Fibroblast of pulmonary artery (primary cell): ENCODE measurements at regions not wholly inside any gene's neighbourhood (a gene's known extent, or its start where the extent isn't known, plus 50 kb on each side); places are given as distances from the start of the nearest gene placed in this dataset.

Experiments used
- DNase-seq: peaks from one replicate; pipeline ENCODE4 v3.0.0-alpha.2; 2010; ENCODE audit warnings: low read depth
- H3K4me3 ChIP-seq: replicated peaks from 2 replicates; pipeline ENCODE4 v1.5.1; 2011; ENCODE audit warnings: low read depth, mild to moderate bottlenecking, control low read depth, low read length, moderate library complexity
- TF ChIP-seq, protein P1 (sequence below): IDR thresholded peaks from 2 replicates; pipeline ENCODE4 v1.5.1; 2011; ENCODE audit warnings: mild to moderate bottlenecking, control low read depth, low read length, inconsistent platforms; ENCODE audit errors: missing control alignments

DNA sequence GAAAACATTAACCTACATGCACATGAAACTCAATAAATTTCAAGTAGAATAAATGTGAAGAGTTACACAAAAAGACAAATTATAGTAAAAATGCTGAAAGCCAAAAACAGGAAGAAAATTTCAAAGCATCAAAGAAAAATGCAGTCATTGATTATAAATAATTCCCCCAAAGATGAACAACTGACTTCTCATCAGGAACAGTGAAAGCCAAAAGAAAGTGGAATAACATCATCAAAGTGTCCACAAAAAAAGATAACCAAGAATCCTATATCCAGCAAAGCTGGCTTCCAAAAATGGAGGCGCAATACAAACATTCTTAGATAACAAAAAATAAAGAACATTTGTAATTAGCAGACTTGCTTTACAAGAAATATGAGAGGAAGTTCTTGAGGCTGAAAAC is 161.6 kb downstream of the CMPK2 start:
- TF ChIP-seq, protein P1, sequence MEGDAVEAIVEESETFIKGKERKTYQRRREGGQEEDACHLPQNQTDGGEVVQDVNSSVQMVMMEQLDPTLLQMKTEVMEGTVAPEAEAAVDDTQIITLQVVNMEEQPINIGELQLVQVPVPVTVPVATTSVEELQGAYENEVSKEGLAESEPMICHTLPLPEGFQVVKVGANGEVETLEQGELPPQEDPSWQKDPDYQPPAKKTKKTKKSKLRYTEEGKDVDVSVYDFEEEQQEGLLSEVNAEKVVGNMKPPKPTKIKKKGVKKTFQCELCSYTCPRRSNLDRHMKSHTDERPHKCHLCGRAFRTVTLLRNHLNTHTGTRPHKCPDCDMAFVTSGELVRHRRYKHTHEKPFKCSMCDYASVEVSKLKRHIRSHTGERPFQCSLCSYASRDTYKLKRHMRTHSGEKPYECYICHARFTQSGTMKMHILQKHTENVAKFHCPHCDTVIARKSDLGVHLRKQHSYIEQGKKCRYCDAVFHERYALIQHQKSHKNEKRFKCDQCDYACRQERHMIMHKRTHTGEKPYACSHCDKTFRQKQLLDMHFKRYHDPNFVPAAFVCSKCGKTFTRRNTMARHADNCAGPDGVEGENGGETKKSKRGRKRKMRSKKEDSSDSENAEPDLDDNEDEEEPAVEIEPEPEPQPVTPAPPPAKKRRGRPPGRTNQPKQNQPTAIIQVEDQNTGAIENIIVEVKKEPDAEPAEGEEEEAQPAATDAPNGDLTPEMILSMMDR: no peak
- no peak overlapping the region for H3K4me3 ChIP-seq
- no peak for DNase-seq

DNA sequence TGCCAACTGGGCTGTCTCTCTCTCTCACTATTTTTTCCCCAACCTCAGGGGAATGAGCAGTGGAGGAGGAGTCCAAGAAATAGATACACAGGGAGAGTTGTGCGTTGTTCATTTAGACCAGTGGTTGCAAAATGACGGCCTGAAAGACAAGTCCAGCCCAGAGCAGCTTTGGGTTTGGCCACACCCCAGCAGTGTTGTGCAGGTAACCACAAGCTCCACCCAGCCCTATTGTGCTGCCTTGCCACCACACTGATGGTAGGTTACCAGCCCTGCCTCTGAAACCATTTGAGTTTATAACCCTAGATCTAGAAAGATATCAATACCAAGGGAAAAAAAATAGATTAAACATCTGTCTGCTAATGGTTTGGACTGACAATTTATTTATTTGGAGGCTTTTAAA is 144.3 kb downstream of the CMPK2 start:
- TF ChIP-seq, protein P1: no peak
- H3K4me3 ChIP-seq: no peak overlapping the region
- no peak for DNase-seq

DNA sequence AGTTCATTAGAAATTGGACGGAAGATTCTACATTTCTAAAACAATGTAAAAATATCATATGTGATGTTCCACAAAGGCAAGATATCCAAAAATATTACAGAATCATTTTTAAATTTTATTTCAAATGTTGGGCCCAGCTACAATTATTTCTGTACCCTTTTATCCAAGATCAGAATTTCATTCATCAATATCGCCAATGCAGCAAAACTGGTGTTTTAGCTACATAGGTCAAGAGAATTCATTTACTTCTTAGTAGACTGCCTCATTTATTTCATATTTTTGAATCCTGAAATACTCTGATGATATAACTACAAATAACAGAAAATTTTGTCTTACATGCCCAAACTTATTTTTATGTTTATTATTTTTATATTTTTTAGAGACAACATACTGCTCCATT is 143.1 kb downstream of the CMPK2 start:
- no peak overlapping the region for H3K4me3 ChIP-seq
- DNase-seq: no peak
- TF ChIP-seq, protein P1: no peak

DNA sequence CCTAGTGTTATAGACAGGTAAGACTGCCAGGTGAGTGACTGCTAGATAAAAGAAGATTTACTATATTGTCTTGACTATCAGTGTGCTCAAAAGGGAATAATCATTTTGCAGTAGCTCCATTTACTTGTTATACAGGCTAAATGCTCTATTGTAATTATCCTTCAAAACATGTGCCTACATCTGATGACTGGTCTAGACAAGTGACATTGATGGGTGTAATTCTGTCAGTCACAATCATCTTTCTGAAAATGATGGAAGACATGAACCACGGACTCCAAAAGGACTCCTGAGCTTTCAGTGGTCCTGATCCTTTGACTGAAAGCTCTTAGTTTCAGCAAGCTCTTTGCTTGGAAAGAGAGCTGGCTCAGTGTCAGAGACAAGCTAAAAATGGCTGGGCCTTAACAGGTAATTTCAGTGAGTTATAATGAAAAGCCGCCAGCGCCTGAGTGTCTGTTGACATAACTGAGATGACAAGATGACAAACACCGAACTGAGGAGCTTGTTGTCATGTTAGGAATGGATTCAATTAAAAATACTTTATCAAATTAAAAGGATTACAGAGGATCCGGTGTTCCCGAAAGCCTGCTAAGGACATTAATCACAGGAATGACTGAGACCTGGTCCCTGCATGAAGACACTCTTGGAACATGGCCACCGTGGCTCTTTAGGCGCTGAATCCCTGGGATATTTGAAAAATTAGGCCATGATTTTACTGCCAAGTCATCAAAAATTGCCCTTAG is 141.7 kb downstream of the CMPK2 start:
- TF ChIP-seq, protein P1: no peak
- DNase-seq: no peak

DNA sequence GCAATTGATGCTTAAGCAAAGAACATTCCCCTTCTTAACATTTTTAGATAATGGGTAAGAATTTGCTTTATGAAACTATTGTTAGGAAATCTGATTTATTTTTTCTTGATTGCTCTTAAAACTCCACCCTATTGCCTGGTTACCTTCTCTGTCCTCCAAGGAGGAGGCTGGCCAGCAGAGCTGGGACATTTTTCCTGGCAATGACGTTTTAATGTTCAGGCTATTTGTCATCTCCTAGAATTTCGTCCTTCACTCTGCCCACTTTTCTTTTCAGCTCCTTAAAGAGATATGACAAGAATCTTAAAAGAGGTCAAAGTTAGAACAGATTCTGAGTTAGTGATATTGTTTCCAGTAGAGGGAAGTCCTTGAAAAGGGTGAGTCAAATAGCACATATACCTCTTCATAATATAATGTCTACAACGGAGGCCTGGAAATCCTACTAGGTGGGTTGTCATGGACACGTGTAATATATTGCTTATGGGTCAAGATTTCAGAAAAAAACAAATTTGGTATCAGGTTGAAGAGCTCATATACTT is 141.0 kb downstream of the CMPK2 start:
- H3K4me3 ChIP-seq: no peak overlapping the region
- DNase-seq: no peak
- TF ChIP-seq, protein P1: no peak

More for the DNA sequence above, 141.7 kb downstream of the CMPK2 start:
- no peak overlapping the region for H3K4me3 ChIP-seq

DNA sequence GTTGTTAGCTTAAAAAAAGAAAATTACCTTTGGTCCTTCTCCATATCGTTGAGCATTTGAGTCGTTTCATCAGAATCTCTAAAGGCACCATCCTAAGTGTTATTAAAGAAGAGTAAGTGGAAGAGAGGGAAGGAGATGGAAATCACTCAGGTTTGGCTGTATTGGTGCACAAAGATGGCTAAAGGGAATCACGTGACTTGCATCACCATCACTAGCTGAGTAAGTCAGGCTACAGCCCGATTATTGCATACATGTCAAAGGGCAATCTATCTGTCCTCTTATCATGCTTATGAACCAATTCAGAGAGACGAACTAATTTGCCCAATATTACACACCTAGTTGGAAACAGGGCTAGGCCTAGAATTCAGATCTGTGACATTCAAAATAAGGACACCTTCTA is 137.6 kb downstream of the CMPK2 start:
- DNase-seq: no peak
- TF ChIP-seq, protein P1: no peak
- H3K4me3 ChIP-seq: no peak overlapping the region

DNA sequence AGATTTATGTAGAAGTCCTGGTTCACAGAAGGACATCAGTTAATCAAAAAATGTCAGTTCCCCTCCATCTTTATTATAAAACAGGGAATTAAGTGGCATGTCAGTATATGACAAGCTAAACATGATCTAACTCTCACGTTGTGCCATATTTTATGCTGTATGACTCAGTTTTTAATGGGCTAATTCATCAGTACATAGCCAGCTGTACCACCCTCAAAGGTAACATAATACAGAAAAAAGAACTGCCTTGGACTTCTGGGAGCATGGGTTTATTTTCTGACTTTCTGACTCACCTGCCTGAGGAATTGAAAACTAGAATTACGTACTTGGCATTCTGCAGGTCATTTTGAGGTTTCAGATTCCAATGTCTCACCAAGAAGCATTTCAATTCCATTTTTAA is 135.7 kb downstream of the CMPK2 start:
- H3K4me3 ChIP-seq: no peak overlapping the region
- TF ChIP-seq, protein P1: no peak
- no peak for DNase-seq
